T47D (cell line): ENCODE measurements at regions not wholly inside any gene's neighbourhood (a gene's known extent, or its start where the extent isn't known, plus 50 kb on each side); places are given as distances from the start of the nearest gene placed in this dataset.
A peak's percentile ranks its signal among the peaks of the same experiment; 100 is the strongest.

Experiments used
- DNase-seq, 2 experiments: peaks; one replicate each; pipeline versions ENCODE4 v3.0.0 to v3.0.0-alpha.2; 2011 to 2012; ENCODE audit warnings: low read depth in 1 of 2, low spot score in 1 of 2
- JUND ChIP-seq: IDR thresholded peaks from 2 replicates; pipeline ENCODE4 v1.6.1; 2012; ENCODE audit warnings: low read depth
- in situ Hi-C: cut with HindIII; loops from 2 replicates; pipeline ENCODE4 v1.10.0; 2016; ENCODE audit warnings: low sequenced_read_pairs, low pct_unique_long_range_greater_than_20kb

DNA sequence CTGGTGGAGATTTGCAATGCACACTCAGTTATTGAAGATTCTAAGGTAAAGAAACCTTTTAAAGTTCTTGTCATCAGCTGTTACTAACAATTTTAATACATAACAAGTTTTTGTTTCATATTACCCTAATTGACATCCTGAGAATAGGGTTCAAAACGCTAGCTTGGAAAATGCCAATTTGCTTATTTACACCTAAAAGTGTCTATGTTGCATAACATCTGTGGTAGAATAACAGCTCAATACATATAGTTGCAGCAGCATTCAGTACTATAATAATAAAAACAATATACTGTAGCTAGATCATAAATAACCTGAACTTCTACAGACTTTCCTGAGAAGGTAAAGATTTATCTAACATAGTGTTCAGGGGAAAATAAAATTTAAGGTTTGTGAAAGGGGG lies 219.0 kb downstream of the OSR1 start:
- in situ Hi-C loops, result no loop called here
- DNase-seq, result no peak
- no peak for TF ChIP-seq JUND

DNA sequence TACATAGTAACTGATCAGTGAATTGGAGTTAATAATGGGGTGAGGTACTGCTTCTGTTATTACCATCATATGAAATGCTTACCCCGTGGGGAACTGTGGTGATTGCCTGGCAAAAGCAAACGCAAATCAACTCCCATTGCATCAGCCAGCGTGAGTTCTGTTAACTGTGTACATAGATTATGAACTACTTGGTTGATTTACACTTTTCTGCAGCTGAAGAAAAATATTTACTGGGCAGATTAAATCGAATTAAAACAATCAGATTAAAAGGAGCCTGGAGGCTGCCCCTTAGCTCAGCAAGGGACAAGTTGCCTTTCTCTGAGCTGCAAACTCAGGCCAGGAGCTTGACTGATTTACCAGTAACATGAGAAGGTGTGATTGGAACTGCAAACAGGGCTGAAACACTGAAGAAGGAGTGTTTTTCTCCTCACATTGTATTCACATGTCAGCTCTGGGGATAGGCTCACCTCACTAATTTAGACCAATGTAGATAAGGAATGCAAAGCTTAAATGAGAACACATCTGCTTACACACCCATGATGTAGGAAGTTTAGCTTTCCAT lies 220.1 kb downstream of the OSR1 start:
- in situ Hi-C loops, result no loop called here
- DNase-seq, result peak in 1 of 2 experiments; percentile 93
- peak; percentile 94 for TF ChIP-seq JUND

DNA sequence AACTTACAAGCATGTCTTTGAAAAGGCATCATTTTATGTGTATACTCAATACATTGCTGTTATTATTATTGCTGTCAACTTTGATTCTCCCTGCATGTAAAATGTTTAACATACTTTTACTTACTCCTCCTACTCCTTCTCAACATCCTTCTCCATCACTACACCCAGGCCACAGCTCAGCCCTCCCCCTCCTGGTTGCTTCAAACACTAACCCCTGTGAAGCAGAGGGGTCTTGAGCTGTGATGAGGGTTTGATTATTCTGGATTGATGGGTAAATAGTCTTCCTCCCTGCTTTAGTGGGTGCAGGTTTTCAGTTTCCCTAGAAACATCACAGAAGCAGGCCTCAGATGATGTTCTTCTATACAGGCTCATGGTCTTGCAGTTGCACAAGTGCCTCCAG lies 221.0 kb downstream of the OSR1 start:
- in situ Hi-C loops, result no loop called here
- TF ChIP-seq JUND, result no peak
- no peak for DNase-seq

DNA sequence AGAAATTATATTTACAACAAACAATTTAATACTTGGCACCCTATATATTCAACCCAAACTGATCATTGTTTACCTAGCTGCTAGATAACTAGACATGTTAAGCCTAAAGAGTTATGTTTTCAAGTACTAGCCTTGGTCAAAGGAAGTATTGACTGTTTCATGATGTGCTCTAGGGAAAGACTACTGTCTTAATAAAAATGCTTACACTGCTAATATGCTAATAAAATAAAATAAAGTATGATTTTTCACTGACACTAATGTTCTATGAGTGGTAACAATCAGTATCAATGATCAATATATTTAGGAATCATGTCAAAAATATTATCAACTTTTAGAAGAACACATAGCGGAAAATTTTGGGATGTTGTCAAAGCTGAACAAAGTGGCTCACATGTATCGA lies 225.5 kb downstream of the OSR1 start:
- no peak for TF ChIP-seq JUND
- in situ Hi-C loops, result no loop called here
- DNase-seq, result no peak

DNA sequence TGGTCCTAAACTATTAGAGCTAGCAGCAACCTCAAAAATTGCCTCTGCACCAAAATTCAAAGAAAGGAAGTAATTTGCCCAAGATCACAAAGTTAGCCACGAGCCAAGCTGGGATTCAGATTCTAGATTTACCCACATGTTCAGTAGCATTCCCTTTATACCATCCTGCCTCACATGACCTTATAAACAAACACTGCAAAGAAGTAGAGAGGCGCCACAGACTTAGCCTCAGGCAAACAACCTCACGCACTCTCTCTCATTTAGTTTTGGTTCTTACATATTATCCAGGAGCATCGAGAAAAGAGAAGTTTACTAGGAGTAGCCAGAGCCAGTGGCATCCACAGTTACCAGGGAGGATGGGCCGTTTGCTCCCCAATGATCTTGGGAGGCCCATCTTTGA lies 226.6 kb downstream of the OSR1 start:
- in situ Hi-C loops, result no loop called here
- DNase-seq, result peak in 1 of 2 experiments; percentile 70
- TF ChIP-seq JUND, result 0 out of 2 replicates have a peak, but pooled peaks have one; percentile 42

DNA sequence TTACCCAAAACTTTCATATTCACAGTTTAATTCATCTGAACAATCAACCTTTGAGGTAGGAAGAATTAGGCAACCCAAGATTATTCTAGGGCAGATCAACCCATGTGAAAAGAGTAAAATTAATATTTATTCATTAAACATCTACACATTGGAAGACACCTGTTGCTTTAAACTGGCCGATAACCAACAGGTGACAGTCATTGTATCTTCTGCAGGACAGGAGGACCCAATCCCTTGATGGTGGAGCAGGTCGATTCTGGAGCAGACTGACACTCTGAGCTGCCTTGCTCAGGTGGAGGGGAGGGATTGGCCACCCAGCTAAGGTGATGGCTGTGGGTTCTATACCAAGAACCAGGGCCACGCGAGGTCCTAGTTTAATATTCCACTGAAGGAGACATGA lies 230.3 kb downstream of the OSR1 start:
- in situ Hi-C loops, result no loop called here
- no peak for TF ChIP-seq JUND
- no peak for DNase-seq

DNA sequence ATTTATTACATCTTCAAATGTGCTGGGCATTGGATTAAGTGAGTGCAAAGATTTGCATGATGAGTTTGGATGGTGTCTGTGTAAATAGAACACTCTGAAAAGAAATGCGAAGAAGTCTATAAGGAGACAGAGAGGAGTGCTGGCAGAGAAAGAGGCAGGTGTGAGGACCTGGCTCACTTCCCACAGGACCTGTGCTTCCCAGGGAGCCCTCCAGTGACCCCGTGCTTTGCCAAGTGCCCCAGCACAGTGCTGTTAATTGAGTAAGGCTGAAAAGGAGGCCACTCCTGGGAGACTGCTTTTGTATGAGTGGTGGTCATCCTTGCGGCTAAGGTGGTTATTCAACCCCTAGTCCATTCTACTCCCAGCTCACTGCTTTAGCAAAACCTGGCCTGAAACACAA lies 230.8 kb downstream of the OSR1 start:
- no peak for DNase-seq
- no peak for TF ChIP-seq JUND
- in situ Hi-C loops, result no loop called here

DNA sequence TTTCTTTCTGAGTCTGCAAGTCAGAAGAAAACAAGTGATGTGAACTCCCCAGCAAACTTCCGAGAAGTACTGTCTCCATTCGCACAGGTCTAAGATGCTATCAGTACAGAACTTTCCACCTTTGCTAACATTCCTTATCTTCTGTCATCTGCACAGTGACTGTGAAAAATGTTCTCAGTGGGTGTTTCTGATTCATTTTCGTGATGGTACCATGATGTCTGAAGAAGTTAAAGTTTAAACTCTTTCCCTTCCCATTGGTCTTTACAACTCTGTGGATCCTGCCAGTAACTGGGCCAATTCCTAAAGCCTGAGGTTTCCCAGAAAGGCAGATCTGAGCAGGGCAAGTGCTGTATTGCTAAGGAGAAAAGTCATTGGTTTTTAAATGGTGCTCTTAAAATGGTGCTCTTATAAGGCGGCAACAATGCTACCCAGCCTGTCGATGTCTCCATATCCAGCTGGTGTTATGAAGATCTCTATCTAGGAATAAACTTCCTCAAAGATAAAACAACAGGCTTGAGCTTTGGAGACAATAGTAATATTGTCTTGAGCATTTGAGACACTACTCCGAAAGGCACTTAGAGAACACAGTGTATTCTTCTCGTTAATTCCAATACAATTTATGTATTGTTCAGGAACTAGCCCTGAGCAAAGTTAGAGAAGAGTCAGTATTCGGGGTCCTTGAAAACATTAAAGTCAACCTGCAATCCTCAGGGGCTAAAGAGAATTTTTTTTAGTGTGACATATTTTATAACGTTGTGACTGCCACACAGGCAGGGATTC lies 232.3 kb downstream of the OSR1 start:
- TF ChIP-seq JUND, result no peak
- in situ Hi-C loops, result no loop called here
- no peak for DNase-seq

DNA sequence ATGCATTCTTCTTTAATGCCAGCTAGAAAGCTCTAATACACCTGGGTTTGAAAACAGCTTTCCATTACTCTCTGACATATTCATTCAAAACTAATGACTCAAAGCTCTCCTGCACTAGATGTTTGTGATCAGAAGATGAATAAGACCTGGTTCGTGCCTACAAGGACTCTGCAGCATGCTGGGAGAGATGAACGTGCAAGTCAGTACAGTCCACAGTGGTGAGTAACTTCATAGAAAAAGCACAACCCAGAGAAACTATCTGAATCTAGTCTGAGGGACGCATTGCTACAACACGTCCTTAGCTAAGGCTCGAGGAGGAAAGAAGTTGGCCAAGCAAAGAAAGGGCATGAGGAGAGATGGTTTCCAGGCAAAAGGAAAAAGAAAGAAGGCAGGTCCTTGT lies 234.3 kb downstream of the OSR1 start:
- no peak for DNase-seq
- no peak for TF ChIP-seq JUND
- in situ Hi-C loops, result no loop called here

DNA sequence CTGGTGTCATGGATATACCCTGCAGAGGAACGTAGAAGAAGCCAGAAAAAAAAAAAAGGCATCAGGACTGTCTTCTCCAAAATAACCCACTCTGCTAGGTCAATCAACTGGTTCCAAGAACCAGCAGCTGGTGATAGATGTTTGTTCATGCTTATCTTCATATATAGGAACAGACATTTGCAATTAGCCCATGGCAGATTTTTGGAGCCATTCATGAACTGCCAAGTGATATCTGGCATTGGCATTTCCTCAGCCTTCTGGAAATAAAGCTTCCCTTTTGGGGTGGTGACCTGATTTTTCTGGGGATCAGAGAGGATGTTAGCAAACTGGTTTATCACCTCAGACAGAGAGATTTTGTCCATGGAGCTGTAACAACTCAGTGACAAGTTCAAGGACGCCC lies 234.9 kb downstream of the OSR1 start:
- no peak for DNase-seq
- TF ChIP-seq JUND, result no peak
- in situ Hi-C loops, result no loop called here

DNA sequence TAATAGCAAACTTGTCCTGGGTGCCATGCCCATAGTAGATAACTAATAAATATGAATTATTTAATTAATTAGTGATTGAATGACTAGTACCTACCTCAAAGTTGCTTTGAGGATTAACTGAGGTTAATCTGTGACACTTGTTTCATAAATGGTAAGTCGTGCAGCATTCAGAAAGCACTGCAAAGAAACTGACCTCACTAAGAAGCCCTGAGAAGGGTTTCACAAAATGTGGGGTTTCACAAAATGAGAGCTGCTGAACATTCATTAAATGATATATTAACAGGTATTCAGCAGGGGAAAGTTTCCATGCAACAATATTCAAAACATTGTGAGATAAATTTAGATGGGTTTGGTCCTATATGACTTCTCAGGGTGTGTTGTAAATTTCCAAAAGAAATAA lies 236.2 kb downstream of the OSR1 start:
- DNase-seq, result no peak
- TF ChIP-seq JUND, result no peak
- in situ Hi-C loops, result no loop called here

DNA sequence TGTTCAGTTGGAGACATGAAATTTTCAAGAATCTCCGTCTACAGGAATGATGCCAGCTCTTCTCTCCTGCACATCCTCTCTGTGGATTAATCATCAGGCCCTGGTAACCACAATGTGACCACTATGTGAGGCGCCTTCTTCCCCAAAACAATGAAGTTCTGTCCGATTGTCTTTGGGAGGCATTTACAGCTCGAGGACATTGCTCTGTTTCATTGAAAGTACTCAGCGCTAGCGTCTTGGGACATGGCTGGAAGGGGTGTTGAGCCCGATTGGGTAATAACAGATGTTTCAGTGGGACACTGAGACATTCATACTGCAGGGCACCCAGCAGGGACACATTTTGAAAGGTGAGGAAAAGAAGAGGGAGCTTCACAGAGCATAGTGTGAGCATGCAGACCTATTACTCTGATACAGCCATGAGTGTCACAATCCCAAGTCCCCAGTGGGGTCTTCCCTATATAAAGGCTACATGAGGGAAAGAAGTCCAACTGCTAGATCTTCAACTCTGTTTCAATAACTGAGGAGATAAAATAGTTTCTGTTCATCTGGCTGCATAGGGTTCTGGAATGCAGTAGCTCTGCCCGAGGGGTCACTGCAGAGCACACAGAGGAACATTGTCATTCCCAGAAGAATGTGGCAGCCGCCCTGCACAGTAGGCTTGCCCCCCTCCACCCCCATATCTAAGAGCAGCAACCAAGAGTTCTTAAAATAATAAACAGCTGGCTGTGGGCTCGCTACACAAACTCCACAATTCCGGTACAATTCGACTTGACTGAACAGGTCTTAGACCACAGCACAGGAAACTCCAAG lies 237.3 kb downstream of the OSR1 start:
- DNase-seq, result no peak
- no peak for TF ChIP-seq JUND
- in situ Hi-C loops, result no loop called here

DNA sequence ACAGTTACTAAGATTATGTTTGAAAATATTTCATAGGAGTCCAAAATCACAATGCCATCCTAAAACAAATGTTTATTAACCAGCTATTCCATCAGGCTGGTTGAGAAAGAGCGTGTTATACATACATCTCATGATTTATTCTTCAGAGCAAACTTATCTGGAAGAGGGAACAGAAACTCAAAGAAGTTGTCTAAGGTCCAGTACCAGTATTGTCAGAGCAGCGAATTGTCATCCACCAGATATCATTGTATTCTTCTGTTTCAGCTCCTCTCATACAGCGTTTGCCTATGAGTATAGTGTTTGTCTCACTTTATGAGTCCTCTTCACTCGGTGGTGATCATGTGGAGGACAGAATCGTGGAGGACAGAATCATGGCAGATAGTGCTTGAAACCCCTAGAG lies 238.2 kb downstream of the OSR1 start:
- TF ChIP-seq JUND, result no peak
- in situ Hi-C loops, result no loop called here

More for the DNA sequence above, 238.2 kb downstream of the OSR1 start:
- no peak for DNase-seq
